ENCODE measurements at regions not wholly inside any gene's neighbourhood (a gene's known extent, or its start where the extent isn't known, plus 50 kb on each side); places are given as distances from the start of the nearest gene placed in this dataset.

GRCh38 chr11:97996762-97997161 lies 1024.0 kb upstream of the CNTN5 start:
- H3K9ac ChIP-seq (ENCODE audit: low read depth, low read length): no peak overlapping the region
- no peaks in the 10 kb centered on the region for H3K36me3 ChIP-seq (ENCODE audit: insufficient read depth, low read length)
- H3K9me3 ChIP-seq (ENCODE audit: control insufficient read depth, insufficient read depth, low read length): no peaks in the 10 kb centered on the region
- H3K4me1 ChIP-seq (ENCODE audit: insufficient read depth, low read length): peaks cover 5% of the 10 kb centered on the region; the same call in 1 of the 2 replicates

GRCh38 chr11:98003606-98004371 lies 1017.0 kb upstream of the CNTN5 start:
- Histone ChIP-seq H3K4me1 (ENCODE audit: insufficient read depth, low read length) (peaks cover 5% of the 10 kb centered on the region; the same call in 1 of the 2 replicates), H3K36me3 (ENCODE audit: insufficient read depth, low read length) (no peaks in the 10 kb centered on the region), H3K9ac (ENCODE audit: low read depth, low read length) (no peak overlapping the region), H3K9me3 (ENCODE audit: control insufficient read depth, insufficient read depth, low read length) (no peaks in the 10 kb centered on the region)

GRCh38 chr11:98007072-98007471 lies 1013.7 kb upstream of the CNTN5 start:
- Histone ChIP-seq H3K9me3 (ENCODE audit: control insufficient read depth, insufficient read depth, low read length) (no peaks in the 10 kb centered on the region), H3K4me1 (ENCODE audit: insufficient read depth, low read length) (peaks cover 5% of the 10 kb centered on the region; the same call in 1 of the 2 replicates), H3K9ac (ENCODE audit: low read depth, low read length) (no peak overlapping the region), H3K36me3 (ENCODE audit: insufficient read depth, low read length) (no peaks in the 10 kb centered on the region)

GRCh38 chr11:98027652-98028051 lies 993.1 kb upstream of the CNTN5 start:
- Histone ChIP-seq H3K9me3 (ENCODE audit: control insufficient read depth, insufficient read depth, low read length) (no peaks in the 10 kb centered on the region), H3K9ac (ENCODE audit: low read depth, low read length) (no peak overlapping the region), H3K36me3 (ENCODE audit: insufficient read depth, low read length) (no peaks in the 10 kb centered on the region), H3K4me1 (ENCODE audit: insufficient read depth, low read length) (no peaks in the 10 kb centered on the region)

- Histone ChIP-seq H3K36me3 (ENCODE audit: insufficient read depth, low read length) (no peaks in the 10 kb centered on the region), H3K4me1 (ENCODE audit: insufficient read depth, low read length) (no peaks in the 10 kb centered on the region), H3K9me3 (ENCODE audit: control insufficient read depth, insufficient read depth, low read length) (no peaks in the 10 kb centered on the region)
These were observed 990.9 kb upstream of the CNTN5 start for GRCh38 chr11:98029832-98030231.

GRCh38 chr11:98036810-98037209 lies 983.9 kb upstream of the CNTN5 start:
- no peaks in the 10 kb centered on the region for H3K9me3 ChIP-seq (ENCODE audit: control insufficient read depth, insufficient read depth, low read length)
- H3K9ac ChIP-seq (ENCODE audit: low read depth, low read length): no peak overlapping the region
- no peaks in the 10 kb centered on the region for H3K36me3 ChIP-seq (ENCODE audit: insufficient read depth, low read length)
- no peaks in the 10 kb centered on the region for H3K4me1 ChIP-seq (ENCODE audit: insufficient read depth, low read length)

More at GRCh38 chr11:98029832-98030231, 990.9 kb upstream of the CNTN5 start:
- no peak overlapping the region for H3K9ac ChIP-seq (ENCODE audit: low read depth, low read length)

GRCh38 chr11:98040061-98040808 lies 980.5 kb upstream of the CNTN5 start:
- Histone ChIP-seq H3K36me3 (ENCODE audit: insufficient read depth, low read length) (no peaks in the 10 kb centered on the region), H3K9me3 (ENCODE audit: control insufficient read depth, insufficient read depth, low read length) (no peaks in the 10 kb centered on the region), H3K4me1 (ENCODE audit: insufficient read depth, low read length) (no peaks in the 10 kb centered on the region), H3K9ac (ENCODE audit: low read depth, low read length) (no peak overlapping the region)

GRCh38 chr11:98047647-98048046 lies 973.1 kb upstream of the CNTN5 start:
- H3K36me3 ChIP-seq (ENCODE audit: insufficient read depth, low read length): no peaks in the 10 kb centered on the region
- no peak overlapping the region for H3K9ac ChIP-seq (ENCODE audit: low read depth, low read length)
- no peaks in the 10 kb centered on the region for H3K9me3 ChIP-seq (ENCODE audit: control insufficient read depth, insufficient read depth, low read length)
- no peaks in the 10 kb centered on the region for H3K4me1 ChIP-seq (ENCODE audit: insufficient read depth, low read length)

GRCh38 chr11:98053851-98054250 lies 966.9 kb upstream of the CNTN5 start:
- Histone ChIP-seq H3K9me3 (ENCODE audit: control insufficient read depth, insufficient read depth, low read length) (no peaks in the 10 kb centered on the region), H3K36me3 (ENCODE audit: insufficient read depth, low read length) (no peaks in the 10 kb centered on the region), H3K4me1 (ENCODE audit: insufficient read depth, low read length) (no peaks in the 10 kb centered on the region), H3K9ac (ENCODE audit: low read depth, low read length) (no peak overlapping the region)

- no peaks in the 10 kb centered on the region for H3K4me1 ChIP-seq (ENCODE audit: insufficient read depth, low read length)
- no peaks in the 10 kb centered on the region for H3K9me3 ChIP-seq (ENCODE audit: control insufficient read depth, insufficient read depth, low read length)
- H3K36me3 ChIP-seq (ENCODE audit: insufficient read depth, low read length): no peaks in the 10 kb centered on the region
- H3K9ac ChIP-seq (ENCODE audit: low read depth, low read length): no peak overlapping the region
These were observed 963.8 kb upstream of the CNTN5 start for GRCh38 chr11:98056945-98057344.

GRCh38 chr11:98059488-98059887 lies 961.3 kb upstream of the CNTN5 start:
- Histone ChIP-seq H3K9me3 (ENCODE audit: control insufficient read depth, insufficient read depth, low read length) (no peaks in the 10 kb centered on the region), H3K9ac (ENCODE audit: low read depth, low read length) (no peak overlapping the region), H3K36me3 (ENCODE audit: insufficient read depth, low read length) (no peaks in the 10 kb centered on the region), H3K4me1 (ENCODE audit: insufficient read depth, low read length) (no peaks in the 10 kb centered on the region)

GRCh38 chr11:98060759-98061158 lies 960.0 kb upstream of the CNTN5 start:
- Histone ChIP-seq H3K9ac (ENCODE audit: low read depth, low read length) (no peak overlapping the region), H3K4me1 (ENCODE audit: insufficient read depth, low read length) (no peaks in the 10 kb centered on the region), H3K36me3 (ENCODE audit: insufficient read depth, low read length) (no peaks in the 10 kb centered on the region), H3K9me3 (ENCODE audit: control insufficient read depth, insufficient read depth, low read length) (no peaks in the 10 kb centered on the region)

GRCh38 chr11:98061858-98062257 lies 958.9 kb upstream of the CNTN5 start:
- H3K36me3 ChIP-seq (ENCODE audit: insufficient read depth, low read length): no peaks in the 10 kb centered on the region
- no peaks in the 10 kb centered on the region for H3K9me3 ChIP-seq (ENCODE audit: control insufficient read depth, insufficient read depth, low read length)
- H3K4me1 ChIP-seq (ENCODE audit: insufficient read depth, low read length): no peaks in the 10 kb centered on the region
- H3K9ac ChIP-seq (ENCODE audit: low read depth, low read length): no peak overlapping the region

- Histone ChIP-seq H3K4me1 (ENCODE audit: insufficient read depth, low read length) (no peaks in the 10 kb centered on the region), H3K36me3 (ENCODE audit: insufficient read depth, low read length) (no peaks in the 10 kb centered on the region), H3K9ac (ENCODE audit: low read depth, low read length) (no peak overlapping the region), H3K9me3 (ENCODE audit: control insufficient read depth, insufficient read depth, low read length) (no peaks in the 10 kb centered on the region)
These were observed 958.0 kb upstream of the CNTN5 start for GRCh38 chr11:98062714-98063113.

- H3K4me1 ChIP-seq (ENCODE audit: insufficient read depth, low read length): no peaks in the 10 kb centered on the region
- no peak overlapping the region for H3K9ac ChIP-seq (ENCODE audit: low read depth, low read length)
- H3K9me3 ChIP-seq (ENCODE audit: control insufficient read depth, insufficient read depth, low read length): no peaks in the 10 kb centered on the region
- no peaks in the 10 kb centered on the region for H3K36me3 ChIP-seq (ENCODE audit: insufficient read depth, low read length)
These were observed 952.5 kb upstream of the CNTN5 start for GRCh38 chr11:98068251-98068650.
